NCI-H2196 (cell line): ENCODE measurements at regions not wholly inside any gene's neighbourhood (a gene's known extent, or its start where the extent isn't known, plus 50 kb on each side); places are given as distances from the start of the nearest gene placed in this dataset.

Source experiments
- DNase-seq: peaks from one replicate; lab custom pipeline; 2025; ENCODE audit not compliant: unreplicated experiment; lab: John Stamatoyannopoulos, UW

DNA sequence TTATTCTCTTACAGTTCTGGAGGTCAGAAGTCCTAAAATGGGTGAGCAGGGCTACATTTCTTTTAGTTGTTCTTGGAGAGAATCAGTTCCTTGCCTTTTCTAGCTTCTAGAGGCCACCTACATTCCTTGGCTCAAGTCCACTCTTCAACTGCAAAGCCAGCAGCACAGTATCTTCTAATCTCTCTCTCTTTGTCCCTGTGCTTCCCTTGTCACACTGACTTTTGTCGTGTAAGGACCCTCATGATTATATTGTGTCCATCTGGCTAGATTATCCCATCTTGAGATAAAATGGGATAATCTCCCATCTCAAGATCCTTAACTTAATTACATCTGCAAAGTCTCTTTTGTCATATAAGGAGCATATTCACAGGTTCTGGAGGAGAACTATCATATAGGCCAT lies 359.0 kb downstream of the ADRA2A start:
- no peak for DNase-seq

DNA sequence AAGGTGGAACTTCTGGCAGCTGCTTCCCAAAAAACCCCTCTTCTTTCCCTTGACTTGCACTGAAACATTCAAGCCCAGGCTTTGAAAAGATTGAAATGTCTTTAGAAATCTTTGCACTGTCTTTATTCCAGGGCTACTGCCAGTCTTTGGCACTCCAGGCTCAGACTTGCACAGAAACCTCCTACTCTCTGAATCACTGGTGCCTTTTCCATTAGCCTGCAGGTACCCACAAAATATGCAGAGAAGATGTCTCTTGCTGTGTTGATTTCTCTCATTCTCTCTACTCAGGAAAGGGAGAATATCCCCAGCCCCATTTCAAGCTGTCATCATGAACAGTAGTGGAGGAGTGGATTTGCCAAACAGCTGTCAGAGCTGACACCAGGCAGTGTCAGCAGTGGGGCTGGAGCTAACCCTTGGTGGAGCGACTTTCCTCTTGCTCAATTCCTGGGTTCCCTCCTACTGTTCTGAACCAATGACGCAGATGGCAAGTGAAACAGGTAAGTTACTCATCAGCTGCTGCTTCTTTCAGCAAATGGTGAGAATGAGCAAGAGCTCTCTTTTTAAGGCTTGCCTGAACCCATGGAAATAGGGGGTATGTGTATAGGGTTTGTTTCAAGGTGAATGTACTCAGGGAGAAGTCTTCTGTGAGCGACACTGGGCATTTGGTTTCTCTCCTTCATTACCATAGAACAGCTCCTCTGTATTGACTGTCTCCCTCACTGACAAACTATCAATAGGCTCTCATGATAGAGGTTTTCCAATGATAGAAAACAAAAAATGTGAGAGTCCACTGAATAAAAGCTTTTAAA lies 362.4 kb downstream of the ADRA2A start:
- DNase-seq, result no peak

DNA sequence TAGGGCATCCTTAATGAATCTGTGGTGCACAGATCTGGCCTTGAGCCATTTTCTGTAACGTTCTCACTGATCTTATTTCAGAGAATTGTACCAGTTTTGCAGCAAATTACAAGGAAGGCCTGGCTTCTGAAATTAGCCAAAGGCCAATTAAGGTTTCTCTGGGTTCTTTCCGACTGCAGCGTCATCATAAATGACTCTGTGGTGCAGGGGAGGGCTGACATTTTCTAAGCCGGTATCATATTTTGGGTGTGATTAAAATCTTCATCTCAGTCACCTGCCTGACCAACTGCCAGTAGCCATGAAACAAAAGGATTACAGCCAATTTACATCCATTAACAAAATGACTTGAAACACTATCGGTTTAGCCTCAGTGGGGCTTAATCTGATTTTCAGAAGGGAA lies 363.7 kb downstream of the ADRA2A start:
- no peak for DNase-seq

DNA sequence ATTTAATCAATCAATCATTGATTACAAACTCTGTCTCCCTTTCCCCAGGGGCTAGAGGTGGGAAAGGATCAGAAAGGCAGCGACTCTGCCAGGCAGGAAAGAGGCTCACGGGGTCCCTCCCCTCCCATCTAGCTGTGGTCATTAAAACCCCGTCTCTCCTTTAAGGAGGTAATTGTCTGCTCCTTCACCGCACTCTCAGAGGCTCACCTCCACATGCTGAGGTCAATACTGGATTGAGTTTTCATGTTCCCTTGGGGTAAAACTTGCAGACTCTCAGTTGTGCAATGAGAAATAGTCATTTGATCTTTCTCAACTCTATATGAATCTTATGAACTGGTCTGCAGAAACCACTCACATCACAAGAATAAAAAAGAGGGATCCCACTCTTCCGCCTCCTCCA lies 368.8 kb downstream of the ADRA2A start:
- no peak for DNase-seq

DNA sequence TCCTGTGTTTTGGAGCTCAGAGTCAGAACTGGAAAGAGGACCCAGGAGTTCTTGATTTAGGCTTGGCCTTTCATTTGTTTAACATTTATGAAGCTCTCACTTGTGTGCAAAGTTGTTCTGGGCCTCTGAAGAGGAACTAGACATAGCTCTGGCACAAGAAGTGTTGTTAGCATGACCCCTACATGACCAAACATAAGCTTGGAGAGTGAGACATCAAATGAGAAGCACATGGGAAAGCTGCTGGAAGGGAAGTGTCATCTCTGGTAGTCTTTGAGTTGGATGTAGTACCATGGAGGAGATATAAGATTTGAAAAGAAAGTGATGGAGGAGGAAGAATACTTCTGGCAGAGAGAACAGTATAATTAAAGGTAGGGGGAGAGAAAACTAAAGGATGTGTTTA lies 370.1 kb downstream of the ADRA2A start:
- DNase-seq, result no peak

DNA sequence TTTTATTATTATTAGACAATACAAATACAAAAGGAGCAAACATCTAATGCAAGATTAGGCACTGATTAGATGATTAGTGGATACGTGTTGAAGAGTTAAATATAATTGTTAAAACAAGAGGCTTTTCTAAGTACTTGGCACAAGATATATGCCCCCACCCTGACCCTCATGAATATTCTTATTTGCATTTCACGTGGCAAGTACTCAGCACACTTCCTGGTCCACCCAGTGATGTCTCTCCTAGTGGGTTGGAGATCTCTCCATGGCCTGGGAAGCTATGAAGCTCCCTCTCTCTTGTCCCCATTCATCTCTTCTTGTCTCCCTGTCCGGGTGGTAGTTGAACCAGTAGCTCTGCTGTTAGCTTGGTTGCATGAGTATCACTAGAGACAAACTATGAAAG lies 375.3 kb downstream of the ADRA2A start:
- DNase-seq, result no peak

DNA sequence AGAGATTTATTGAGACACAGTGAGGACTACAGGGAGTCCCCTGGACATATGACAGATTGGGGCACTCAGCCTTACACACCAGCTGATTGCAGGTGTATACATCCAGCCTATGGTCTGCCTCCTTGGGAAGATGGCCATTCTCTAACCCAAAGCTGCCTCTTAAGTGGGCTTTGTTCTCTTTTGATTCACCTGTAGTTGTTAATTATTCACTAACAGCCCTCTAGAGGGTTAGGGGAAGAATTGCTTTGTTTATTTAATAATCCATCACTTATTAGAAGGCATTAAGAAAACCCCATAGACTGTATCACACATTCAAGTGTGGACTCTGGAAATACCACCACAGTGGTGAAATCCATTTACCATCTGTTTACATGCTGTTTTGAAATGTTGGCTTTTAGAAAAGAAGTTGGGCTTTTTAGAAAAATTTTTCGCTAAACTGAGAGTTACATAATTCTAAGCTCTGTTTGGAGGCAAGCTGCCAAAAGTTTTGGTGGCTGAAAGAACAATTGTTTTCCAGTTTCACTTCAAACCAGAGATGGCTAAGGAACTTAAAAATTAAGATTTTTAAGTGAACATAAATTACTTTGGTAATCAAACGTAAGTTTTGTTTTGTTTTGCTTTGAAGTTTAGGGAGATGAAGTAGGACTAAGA lies 379.1 kb downstream of the ADRA2A start:
- no peak for DNase-seq

DNA sequence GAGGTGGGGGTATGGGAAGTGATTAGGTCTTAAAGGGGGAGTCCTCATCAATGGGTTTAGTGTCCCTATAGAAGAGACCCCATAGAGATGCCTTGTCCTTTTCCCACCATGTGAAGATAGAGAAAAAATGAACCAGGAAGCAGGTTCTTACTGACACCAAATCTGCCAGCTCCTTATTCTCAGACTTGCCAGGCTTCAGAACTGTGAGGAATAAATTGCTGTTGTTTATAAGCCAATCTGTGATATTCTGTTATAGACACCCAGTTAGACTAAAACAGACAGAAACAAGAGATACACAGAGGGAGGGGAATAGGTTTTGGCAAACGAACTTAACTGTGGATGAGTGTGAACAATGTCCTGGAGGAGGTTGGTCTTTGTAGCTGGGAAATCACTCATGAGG lies 381.4 kb downstream of the ADRA2A start:
- no peak for DNase-seq

DNA sequence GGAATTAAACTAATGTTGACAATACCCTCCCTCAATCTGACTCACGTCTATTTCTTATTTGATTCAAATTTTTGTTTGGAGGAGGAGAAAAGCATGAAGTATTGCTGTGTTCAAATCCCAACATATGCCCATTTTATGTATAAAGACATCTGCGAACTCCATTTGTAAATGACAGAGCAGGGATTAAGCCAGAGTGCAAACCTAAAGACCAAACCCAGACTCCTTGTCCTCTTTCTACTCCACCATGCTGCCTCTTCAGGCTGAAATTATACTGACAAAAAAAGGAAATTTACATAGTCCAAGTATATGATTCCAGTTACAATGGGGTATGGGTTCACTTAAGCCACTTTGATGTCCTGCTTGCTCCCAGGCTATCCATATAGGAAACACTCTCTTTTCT lies 383.1 kb downstream of the ADRA2A start:
- DNase-seq, result no peak

DNA sequence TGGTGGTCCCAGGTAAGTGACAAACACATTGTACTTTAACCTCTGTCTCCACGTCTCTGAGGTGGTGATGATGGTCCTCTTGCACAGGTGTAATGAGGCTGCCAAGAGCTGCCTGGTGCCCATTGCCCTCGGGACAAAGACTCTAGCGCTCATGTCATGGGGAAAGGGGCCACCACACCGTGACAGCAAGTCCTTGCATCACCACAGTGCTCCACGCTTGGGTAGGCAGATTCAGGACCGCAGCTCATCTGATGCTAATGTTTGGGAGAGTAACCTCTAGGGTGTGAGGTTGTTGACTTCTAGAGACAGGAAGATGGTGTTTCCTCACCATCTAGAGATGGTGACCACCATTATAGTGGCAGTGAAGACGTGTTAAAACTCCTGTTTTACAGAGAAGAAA lies 395.6 kb downstream of the ADRA2A start:
- no peak for DNase-seq

DNA sequence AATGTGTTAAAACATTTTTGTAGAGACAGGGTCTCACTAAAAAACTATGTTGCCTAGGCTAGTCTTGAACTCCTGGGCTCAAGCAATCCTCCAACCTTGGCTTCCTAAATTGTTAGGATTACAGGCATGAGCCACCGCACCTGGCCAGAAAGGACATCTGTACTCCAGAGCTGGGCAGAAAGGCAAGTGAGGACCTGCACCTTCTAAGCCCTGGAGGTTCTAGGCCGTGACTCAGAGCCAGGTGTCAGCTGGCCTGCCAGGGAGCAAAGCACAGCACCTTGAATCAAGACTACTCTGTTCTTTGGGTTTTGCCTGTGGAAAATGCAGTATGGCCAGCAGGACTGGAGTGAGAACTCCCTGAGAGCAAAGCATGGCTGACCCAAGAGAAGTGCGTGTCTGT lies 396.5 kb downstream of the ADRA2A start:
- no peak for DNase-seq

DNA sequence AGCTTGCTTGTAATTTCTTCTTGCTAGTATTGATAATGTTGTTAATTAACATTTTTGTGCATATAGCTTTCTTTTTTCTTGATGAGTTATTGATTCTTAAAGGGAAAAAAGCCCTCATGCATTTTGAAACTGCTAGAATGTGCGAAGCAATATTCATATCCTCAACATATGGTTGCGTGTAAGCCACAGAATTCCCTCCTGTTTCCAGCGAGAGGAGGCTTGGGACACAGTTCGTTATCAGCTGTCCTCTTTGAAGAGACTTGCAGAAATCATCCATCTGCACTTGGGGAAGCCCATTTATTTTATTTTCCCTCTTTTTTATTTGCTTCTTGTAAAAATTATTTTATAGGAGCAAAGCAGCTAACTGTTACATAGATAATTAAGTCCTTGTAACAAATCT lies 398.0 kb downstream of the ADRA2A start:
- DNase-seq, result no peak

DNA sequence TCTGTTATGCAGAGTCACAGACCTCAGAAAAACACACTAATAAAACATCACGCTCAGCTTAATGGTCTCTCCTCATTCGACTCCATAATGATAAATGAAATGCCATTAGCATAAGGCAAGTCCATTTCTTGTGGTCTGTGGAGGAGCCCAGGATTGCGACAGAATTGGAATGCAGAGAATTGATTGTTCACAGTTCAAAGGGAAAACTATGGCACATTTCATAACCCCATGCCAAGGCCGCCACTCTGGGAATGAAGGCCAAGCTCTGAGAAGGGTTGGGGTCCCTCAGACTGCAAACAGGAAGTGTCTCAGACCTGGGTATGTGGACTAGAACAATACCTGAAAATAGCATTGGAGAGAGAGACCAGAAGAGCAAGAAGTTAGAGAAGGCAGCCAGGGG lies 398.9 kb downstream of the ADRA2A start:
- DNase-seq, result no peak

DNA sequence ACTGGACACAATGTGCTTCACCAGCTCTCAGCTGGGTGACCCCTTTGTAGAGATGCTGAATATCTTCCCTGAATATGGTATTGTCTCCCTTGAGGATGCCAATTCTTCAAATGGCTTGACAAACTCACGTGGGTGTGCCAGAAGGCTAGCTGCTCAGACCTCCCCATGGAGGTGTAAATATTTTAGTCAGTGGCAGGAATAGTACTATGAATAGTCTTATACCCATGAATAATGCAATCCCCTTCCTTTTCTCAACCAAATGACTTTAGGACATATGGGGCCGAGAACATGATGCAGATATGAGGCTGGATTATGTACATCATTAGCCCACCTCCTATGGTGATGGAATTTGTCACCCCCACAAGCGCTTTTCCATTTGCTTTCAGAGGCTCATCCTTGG lies 401.8 kb downstream of the ADRA2A start:
- DNase-seq, result no peak

DNA sequence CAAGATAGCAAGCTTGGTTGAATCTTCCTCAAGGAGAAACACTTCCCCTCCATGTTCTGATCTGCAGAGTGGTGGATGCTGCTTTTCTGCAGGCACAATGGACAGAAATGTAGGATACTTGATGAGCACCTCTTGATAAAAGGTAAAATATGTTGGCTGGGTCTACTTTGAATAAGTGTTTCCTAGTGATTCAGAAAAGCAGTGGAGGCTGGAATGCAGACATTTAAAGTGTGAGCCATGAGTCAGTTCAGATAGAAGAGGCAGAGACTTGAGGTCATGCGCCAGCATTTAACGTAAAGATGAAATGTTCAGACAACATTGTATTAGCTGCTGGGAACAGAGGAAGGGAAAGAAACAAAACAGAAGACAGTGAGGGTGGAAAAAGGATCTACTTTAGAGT lies 403.1 kb downstream of the ADRA2A start:
- DNase-seq, result no peak

DNA sequence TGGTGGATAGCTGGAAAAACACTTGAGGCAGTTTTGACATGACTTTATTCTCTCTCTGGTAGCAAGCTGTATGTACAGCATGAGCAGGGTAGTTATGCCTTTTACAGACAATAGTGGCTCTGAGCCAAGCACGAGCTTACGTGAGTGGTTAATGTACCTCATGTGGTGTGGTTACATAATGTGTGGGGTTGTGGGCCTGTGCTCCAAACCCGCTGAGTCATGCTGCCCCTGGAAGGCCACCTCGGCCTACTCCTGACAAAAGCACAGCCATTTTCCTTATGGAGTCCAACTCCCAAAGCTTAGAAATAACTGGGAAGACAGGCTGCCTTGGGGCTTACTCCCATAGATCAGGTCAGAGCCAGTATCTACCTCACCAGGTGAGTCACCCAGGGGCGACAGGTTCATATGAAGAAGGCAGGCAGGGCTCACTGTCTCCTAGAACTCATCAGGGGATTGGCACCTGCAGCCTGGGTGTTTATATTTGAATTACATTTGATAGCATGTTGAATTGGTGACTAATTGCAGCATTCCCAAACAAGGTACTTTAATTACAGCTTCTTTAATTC lies 404.5 kb downstream of the ADRA2A start:
- DNase-seq, result no peak

DNA sequence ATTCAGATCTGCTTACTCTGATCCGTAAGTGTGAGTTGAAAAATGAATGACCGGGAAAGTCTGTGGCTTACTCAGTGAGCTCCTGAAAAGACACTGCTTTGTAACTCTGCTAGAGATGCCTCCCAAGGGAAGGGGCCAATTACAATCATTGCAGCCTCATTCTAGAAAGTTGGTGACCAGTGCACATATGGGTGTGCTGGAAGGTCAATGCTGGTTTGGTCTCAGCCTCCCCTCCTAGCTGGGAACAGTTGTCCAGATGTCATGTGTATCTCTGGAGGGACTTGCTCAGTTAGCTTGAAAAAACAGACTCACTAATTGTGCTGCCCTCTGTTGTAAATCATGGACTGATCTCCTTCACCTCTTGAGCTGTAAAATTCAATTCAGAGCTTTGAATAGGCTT lies 405.0 kb downstream of the ADRA2A start:
- no peak for DNase-seq

DNA sequence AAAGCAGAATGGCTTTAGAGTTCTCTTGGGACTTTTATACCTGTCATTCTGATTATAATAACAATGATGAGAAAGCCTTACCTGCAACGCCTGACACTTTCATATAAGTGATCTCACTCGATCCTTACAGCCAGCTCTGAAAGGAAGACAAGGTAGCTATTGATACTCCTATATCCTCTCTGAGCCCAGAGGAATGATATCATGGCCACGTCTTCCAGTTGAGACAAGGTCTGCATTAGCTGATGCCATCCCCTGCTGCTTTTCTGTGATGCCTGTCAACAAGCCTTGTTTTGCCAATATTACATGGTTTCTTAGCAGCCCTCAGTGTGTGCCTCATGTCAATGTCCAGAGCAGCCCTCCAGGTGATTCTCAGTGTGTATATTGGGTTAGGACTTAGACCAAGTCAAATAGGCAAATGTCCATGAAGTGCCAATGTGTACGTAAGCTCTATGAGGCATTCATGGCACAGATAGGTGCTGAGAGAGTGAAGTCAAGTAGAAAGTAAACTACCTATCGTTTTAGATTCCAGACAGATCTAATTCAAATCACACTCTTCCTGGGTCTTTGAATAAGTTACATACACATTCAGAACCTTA lies 405.9 kb downstream of the ADRA2A start:
- no peak for DNase-seq

DNA sequence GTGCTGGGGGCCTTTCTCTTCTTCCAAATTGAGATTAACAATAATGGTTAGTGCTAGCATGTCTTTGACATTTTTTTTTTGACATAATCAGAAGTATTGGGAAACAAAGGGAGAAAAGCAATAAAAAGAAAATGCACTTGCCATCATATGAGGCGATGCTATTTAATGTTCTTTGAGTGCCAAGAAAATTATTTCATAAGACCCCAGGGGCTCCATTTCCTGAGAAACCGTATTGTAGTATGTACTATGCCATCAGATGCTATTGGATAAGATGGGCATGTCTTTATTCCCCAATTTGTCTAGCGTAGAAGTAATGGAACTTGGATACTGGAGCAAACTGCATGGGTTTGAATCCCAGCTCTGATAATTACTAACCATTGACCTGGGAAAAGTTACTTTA lies 408.9 kb downstream of the ADRA2A start:
- no peak for DNase-seq

DNA sequence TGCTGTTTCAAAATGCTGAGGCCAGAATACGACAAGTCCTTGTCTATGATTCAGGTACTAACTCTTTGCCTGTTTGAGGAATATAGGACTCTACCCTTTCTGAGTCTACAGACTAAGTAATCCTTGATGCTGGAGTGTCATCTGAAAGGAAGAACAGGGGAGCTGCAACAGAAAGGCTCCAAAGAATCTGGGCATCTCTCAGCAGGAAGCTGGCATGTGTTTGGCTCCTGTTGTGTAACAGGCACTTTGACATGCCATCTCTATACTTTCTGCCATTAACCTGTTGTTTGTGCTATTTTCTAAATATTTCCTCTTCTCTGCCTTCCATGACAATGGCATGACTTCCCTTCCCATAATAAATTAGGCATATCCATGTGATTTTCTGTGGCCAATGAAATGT lies 409.5 kb downstream of the ADRA2A start:
- no peak for DNase-seq

DNA sequence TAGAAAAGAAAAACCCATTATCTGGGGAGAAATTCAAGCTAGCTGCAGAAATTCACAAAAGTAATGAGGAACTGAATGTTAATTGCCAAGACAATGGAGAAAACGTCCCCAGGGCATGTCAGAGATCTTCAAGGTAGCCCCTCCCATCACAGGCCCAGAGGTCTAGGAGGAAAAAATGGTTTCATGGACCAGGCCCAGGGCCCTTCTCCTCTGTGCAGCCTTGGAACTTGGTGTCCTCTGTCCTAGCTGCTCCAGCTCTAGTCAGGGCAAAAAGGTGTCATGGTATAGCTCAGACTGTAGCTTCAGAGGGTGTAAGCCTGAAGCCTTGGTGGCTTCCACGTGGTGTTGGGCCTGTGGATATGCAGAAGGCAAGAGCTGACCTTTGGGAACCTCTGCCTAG lies 411.8 kb downstream of the ADRA2A start:
- DNase-seq, result no peak

DNA sequence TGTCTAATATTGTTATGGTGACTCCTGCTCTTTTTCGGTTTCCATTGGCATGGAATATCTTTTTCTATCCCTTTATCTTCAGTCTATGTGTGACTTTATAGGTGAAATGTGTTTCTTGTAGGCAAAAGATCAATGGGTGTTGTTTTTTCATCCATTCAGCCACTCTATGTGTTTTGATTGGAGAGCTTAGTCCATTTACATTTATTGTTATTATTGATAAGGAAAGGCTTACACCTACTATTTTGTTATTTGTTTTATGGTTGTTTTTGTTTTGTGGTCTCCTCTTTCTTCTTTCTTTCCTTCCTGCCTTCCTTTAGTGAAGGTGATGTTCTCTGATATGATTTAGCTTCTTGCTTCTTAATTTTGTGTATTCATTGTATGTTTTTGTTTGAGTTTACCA lies 414.3 kb downstream of the ADRA2A start:
- no peak for DNase-seq
